ENCODE measurements at regions not wholly inside any gene's neighbourhood (a gene's known extent, or its start where the extent isn't known, plus 50 kb on each side); places are given as distances from the start of the nearest gene placed in this dataset.

DNA sequence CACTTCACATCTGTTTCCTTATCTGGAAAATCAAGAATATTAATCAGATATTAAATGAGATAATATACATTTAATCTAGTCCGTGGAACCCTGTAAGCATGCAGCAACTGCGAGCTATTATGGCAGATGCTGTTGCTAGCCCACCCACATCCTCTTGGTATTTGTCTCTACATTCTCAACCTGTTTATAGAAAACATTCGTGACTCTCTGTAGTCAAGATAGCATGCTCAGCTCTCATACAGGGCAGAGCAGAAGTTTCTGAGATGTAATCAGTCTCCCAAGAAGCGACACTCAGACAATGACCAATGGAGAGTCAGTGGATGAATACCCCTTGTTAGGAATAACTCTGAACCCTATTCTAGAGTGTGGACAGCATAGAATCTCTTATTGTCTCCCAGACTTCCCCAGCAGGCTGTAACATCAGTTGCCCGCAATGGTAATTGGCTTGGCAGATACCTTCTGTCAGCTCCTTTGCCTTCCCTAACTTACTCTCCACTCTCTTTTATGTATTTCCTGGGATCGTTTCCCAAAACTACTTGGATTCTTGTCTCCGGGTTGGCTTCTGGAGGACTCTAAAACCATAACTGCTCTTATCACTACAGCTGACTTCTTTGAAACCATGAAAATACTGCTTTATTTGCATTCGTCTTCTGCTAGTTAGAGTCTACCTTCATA, 400.7 kb upstream of the TNP1 start:
- Histone ChIP-seq H3K4me3 (ENCODE audit: insufficient read depth, low read depth, low read length) (no peak overlapping the region), H3K79me2 (ENCODE audit: insufficient read depth, low read length) (no peaks in the 10 kb centered on the region), H2AFZ (ENCODE audit: low read depth, low read length) (no peak overlapping the region), H3K4me1 (ENCODE audit: insufficient read depth, low read length) (peaks cover 9% of the 10 kb centered on the region), H3K9ac (ENCODE audit: low read length) (no peak overlapping the region), H3K27me3 (ENCODE audit: insufficient read depth, low read length) (no peaks in the 10 kb centered on the region), H3K36me3 (ENCODE audit: insufficient read depth, low read length) (no peaks in the 10 kb centered on the region), H3K9me3 (ENCODE audit: insufficient read depth, low read depth, low read length) (no peaks in the 10 kb centered on the region), H4K20me1 (ENCODE audit: insufficient read depth, low read length) (no peaks in the 10 kb centered on the region), H3K27ac (ENCODE audit: low read depth, low read length) (no peak overlapping the region), H3K4me2 (ENCODE audit: low read length) (no peak overlapping the region)
- Mint-ChIP-seq H3K9me3 (ENCODE audit: unreplicated experiment) (peaks cover 5% of the 10 kb centered on the region), H3K27me3 (ENCODE audit: low read depth, unreplicated experiment) (no peaks in the 10 kb centered on the region), H3K27ac (ENCODE audit: unreplicated experiment) (peak overlapping the region; percentile 21), H3K4me1 (ENCODE audit: low read depth, unreplicated experiment) (peaks cover 26% of the 10 kb centered on the region), H3K4me3 (ENCODE audit: unreplicated experiment) (no peak overlapping the region), H3K36me3 (ENCODE audit: low read depth, unreplicated experiment) (no peaks in the 10 kb centered on the region)
- TF ChIP-seq, protein P1, sequence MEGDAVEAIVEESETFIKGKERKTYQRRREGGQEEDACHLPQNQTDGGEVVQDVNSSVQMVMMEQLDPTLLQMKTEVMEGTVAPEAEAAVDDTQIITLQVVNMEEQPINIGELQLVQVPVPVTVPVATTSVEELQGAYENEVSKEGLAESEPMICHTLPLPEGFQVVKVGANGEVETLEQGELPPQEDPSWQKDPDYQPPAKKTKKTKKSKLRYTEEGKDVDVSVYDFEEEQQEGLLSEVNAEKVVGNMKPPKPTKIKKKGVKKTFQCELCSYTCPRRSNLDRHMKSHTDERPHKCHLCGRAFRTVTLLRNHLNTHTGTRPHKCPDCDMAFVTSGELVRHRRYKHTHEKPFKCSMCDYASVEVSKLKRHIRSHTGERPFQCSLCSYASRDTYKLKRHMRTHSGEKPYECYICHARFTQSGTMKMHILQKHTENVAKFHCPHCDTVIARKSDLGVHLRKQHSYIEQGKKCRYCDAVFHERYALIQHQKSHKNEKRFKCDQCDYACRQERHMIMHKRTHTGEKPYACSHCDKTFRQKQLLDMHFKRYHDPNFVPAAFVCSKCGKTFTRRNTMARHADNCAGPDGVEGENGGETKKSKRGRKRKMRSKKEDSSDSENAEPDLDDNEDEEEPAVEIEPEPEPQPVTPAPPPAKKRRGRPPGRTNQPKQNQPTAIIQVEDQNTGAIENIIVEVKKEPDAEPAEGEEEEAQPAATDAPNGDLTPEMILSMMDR (IDR thresholded peaks at IDR 0.05; ENCODE audit: insufficient read depth, low read depth, low read length), result no peak
- TF ChIP-seq EZH2 (IDR thresholded peaks at IDR 0.05; ENCODE audit: insufficient read depth, low read length), result no peak
- FAIRE-seq, result no peak
- peak; percentile 22 for DNase-seq (ENCODE audit: low read depth)

DNA sequence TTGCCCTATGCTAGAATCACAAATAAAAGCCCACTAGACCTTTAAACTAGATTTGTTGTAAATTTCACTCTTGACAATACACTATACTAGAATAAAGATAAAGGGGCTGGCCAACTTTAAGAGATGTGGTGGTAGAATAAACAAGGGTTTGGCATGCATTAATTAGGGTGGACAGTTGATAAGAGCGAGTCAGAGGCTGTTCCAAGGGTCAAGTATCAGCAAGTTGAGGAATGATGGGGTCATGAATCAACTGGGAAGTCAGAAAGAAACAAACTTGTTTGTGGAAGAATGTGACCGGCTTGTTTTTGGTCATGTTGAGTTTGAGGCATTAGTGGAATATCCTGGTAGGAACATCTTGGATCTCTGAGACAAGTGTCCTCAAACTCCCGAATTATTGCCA, 398.3 kb upstream of the TNP1 start:
- H3K36me3 Mint-ChIP-seq (ENCODE audit: low read depth, unreplicated experiment), result no peaks in the 10 kb centered on the region
- Histone ChIP-seq H3K4me1 (ENCODE audit: insufficient read depth, low read length) (peaks cover 9% of the 10 kb centered on the region), H2AFZ (ENCODE audit: low read depth, low read length) (no peak overlapping the region), H3K9me3 (ENCODE audit: insufficient read depth, low read depth, low read length) (no peaks in the 10 kb centered on the region), H3K4me2 (ENCODE audit: low read length) (no peak overlapping the region), H3K9ac (ENCODE audit: low read length) (no peak overlapping the region), H4K20me1 (ENCODE audit: insufficient read depth, low read length) (no peaks in the 10 kb centered on the region), H3K36me3 (ENCODE audit: insufficient read depth, low read length) (no peaks in the 10 kb centered on the region), H3K4me3 (ENCODE audit: insufficient read depth, low read depth, low read length) (no peak overlapping the region), H3K27me3 (ENCODE audit: insufficient read depth, low read length) (no peaks in the 10 kb centered on the region), H3K79me2 (ENCODE audit: insufficient read depth, low read length) (no peaks in the 10 kb centered on the region), H3K27ac (ENCODE audit: low read depth, low read length) (no peak overlapping the region)
- peaks cover 26% of the 10 kb centered on the region for H3K4me1 Mint-ChIP-seq (ENCODE audit: low read depth, unreplicated experiment)
- no peak overlapping the region for H3K27ac Mint-ChIP-seq (ENCODE audit: unreplicated experiment)
- TF ChIP-seq EZH2 (IDR thresholded peaks at IDR 0.05; ENCODE audit: insufficient read depth, low read length), result no peak
- TF ChIP-seq, protein P1 (IDR thresholded peaks at IDR 0.05; ENCODE audit: insufficient read depth, low read depth, low read length), result no peak
- DNase-seq (ENCODE audit: low read depth) (no peak), FAIRE-seq (no peak)
- H3K27me3 Mint-ChIP-seq (ENCODE audit: low read depth, unreplicated experiment), result peaks cover 3% of the 10 kb centered on the region
- H3K4me3 Mint-ChIP-seq (ENCODE audit: unreplicated experiment), result no peak overlapping the region
- H3K9me3 Mint-ChIP-seq (ENCODE audit: unreplicated experiment), result peaks cover 5% of the 10 kb centered on the region

DNA sequence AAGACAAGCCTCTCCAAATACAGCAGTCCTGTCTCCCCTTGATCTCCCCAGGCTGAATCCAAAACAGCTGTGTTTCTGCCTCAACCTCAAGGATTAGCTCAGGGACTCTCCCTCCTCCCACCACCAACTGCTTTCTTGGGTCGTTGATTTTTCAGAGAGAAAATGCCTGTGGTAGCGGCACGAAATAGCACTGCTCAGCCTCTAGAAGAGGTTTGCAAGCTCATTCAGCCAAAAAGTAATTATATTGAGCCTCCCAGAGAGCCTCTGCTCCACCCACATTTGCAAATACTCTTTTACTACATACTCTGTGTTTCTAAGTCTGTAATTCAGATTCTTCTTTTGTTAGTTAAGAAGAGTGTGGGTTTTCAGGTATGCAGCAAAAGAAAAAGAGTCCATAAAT, 396.4 kb upstream of the TNP1 start:
- peak overlapping the region; percentile 23 for H2AFZ ChIP-seq (ENCODE audit: low read depth, low read length)
- peak; percentile 96 for DNase-seq (ENCODE audit: low read depth)
- FAIRE-seq, result peak; percentile 74
- H3K36me3 Mint-ChIP-seq (ENCODE audit: low read depth, unreplicated experiment), result peaks cover 2% of the 10 kb centered on the region
- H3K27me3 Mint-ChIP-seq (ENCODE audit: low read depth, unreplicated experiment), result peaks cover 6% of the 10 kb centered on the region
- H3K4me3 ChIP-seq (ENCODE audit: insufficient read depth, low read depth, low read length), result no peak overlapping the region
- H3K27ac ChIP-seq (ENCODE audit: low read depth, low read length), result no peak overlapping the region
- H3K4me3 Mint-ChIP-seq (ENCODE audit: unreplicated experiment), result no peak overlapping the region
- TF ChIP-seq EZH2 (IDR thresholded peaks at IDR 0.05; ENCODE audit: insufficient read depth, low read length), result no peak
- H4K20me1 ChIP-seq (ENCODE audit: insufficient read depth, low read length), result no peaks in the 10 kb centered on the region
- H3K9ac ChIP-seq (ENCODE audit: low read length), result no peak overlapping the region
- no peaks in the 10 kb centered on the region for H3K9me3 ChIP-seq (ENCODE audit: insufficient read depth, low read depth, low read length)
- no peaks in the 10 kb centered on the region for H3K36me3 ChIP-seq (ENCODE audit: insufficient read depth, low read length)
- no peaks in the 10 kb centered on the region for H3K27me3 ChIP-seq (ENCODE audit: insufficient read depth, low read length)
- H3K79me2 ChIP-seq (ENCODE audit: insufficient read depth, low read length), result no peaks in the 10 kb centered on the region
- peak overlapping the region; percentile 10 for H3K4me2 ChIP-seq (ENCODE audit: low read length)
- peaks cover 24% of the 10 kb centered on the region for H3K4me1 Mint-ChIP-seq (ENCODE audit: low read depth, unreplicated experiment)
- peak overlapping the region; percentile 64 for H3K27ac Mint-ChIP-seq (ENCODE audit: unreplicated experiment)
- peaks cover 2% of the 10 kb centered on the region for H3K9me3 Mint-ChIP-seq (ENCODE audit: unreplicated experiment)
- peaks cover 5% of the 10 kb centered on the region for H3K4me1 ChIP-seq (ENCODE audit: insufficient read depth, low read length)
